H9 (cell line): ENCODE measurements at regions not wholly inside any gene's neighbourhood (a gene's known extent, or its start where the extent isn't known, plus 50 kb on each side); places are given as distances from the start of the nearest gene placed in this dataset.

Experiments used
- DNase-seq: peaks from one replicate; pipeline ENCODE4 v3.0.0-alpha.2; 2017
- H2AFZ ChIP-seq: one replicate; pipeline ENCODE4 v1.6.1; 2013; ENCODE audit warnings: mild to moderate bottlenecking, low read length, control low read depth, moderate library complexity
- H2AK5ac ChIP-seq: 2 replicates; pipeline ENCODE4 v1.6.1; 2013; ENCODE audit warnings: low read length, control low read depth, mixed read lengths; ENCODE audit not compliant: insufficient read length
- H2BK120ac ChIP-seq: one replicate; pipeline ENCODE4 v1.6.1; 2013; ENCODE audit warnings: low read depth, mild to moderate bottlenecking, low read length, control low read depth, inconsistent platforms; ENCODE audit not compliant: poor library complexity, severe bottlenecking
- H2BK12ac ChIP-seq: 2 replicates; pipeline ENCODE4 v1.6.1; 2013; ENCODE audit warnings: low read length, control low read depth, mixed read lengths, low read depth; ENCODE audit not compliant: insufficient read length
- H2BK15ac ChIP-seq: 2 replicates; pipeline ENCODE4 v1.6.1; 2013; ENCODE audit warnings: low read depth, low read length, control low read depth
- H2BK20ac ChIP-seq: one replicate; pipeline ENCODE4 v1.6.1; 2013; ENCODE audit warnings: low read depth, mild to moderate bottlenecking, low read length, control low read depth, inconsistent platforms; ENCODE audit not compliant: poor library complexity, severe bottlenecking
- H2BK5ac ChIP-seq: 2 replicates; pipeline ENCODE4 v1.6.1; 2013; ENCODE audit warnings: low read length, control low read depth, mixed read lengths; ENCODE audit not compliant: insufficient read length
- H3K14ac ChIP-seq: 2 replicates; pipeline ENCODE4 v1.6.1; 2013; ENCODE audit warnings: low read length, control low read depth; ENCODE audit not compliant: insufficient read depth
- H3K18ac ChIP-seq: 2 replicates; pipeline ENCODE4 v1.6.1; 2013; ENCODE audit warnings: low read depth, mild to moderate bottlenecking, mixed read lengths, low read length, control low read depth; ENCODE audit not compliant: insufficient read length
- H3K23ac ChIP-seq: 2 replicates; pipeline ENCODE4 v1.6.1; 2013; ENCODE audit warnings: low read length, control low read depth, mixed read lengths, low read depth; ENCODE audit not compliant: insufficient read length
- H3K23me2 ChIP-seq: 2 replicates; pipeline ENCODE4 v1.6.1; 2013; ENCODE audit warnings: low read depth, mild to moderate bottlenecking, mixed read lengths, low read length, control low read depth; ENCODE audit not compliant: insufficient read length, poor library complexity, severe bottlenecking
- H3K27ac ChIP-seq: 2 replicates; pipeline ENCODE4 v1.5.1; 2013; ENCODE audit warnings: low read length, control low read depth, mixed read lengths, low read depth; ENCODE audit not compliant: insufficient read length
- H3K27me3 ChIP-seq: 2 replicates; pipeline ENCODE4 v1.6.1; 2013; ENCODE audit warnings: low read length, control low read depth, inconsistent platforms; ENCODE audit not compliant: insufficient read depth
- H3K4ac ChIP-seq: 2 replicates; pipeline ENCODE4 v1.6.1; 2013; ENCODE audit warnings: low read depth, mild to moderate bottlenecking, control low read depth, inconsistent platforms, low read length, moderate library complexity
- H3K4me1 ChIP-seq: 2 replicates; pipeline ENCODE4 v1.6.1; 2013; ENCODE audit warnings: low read length, control low read depth, inconsistent platforms; ENCODE audit not compliant: insufficient read depth
- H3K4me2 ChIP-seq: 2 replicates; pipeline ENCODE4 v1.6.1; 2013; ENCODE audit warnings: low read length, control low read depth, mixed read lengths; ENCODE audit not compliant: insufficient read length, insufficient read depth
- H3K56ac ChIP-seq: 2 replicates; pipeline ENCODE4 v1.6.1; 2013; ENCODE audit warnings: low read depth, mild to moderate bottlenecking, mixed read lengths, low read length, control low read depth; ENCODE audit not compliant: insufficient read length
- H3K79me1 ChIP-seq: 2 replicates; pipeline ENCODE4 v1.6.1; 2013; ENCODE audit warnings: low read depth, mild to moderate bottlenecking, moderate library complexity, low read length, control low read depth, inconsistent platforms; ENCODE audit not compliant: insufficient read depth, poor library complexity, severe bottlenecking
- H3K79me2 ChIP-seq: 2 replicates; pipeline ENCODE4 v1.6.1; 2013; ENCODE audit warnings: low read length, control low read depth, inconsistent platforms; ENCODE audit not compliant: insufficient read depth
- H3K9ac ChIP-seq: 2 replicates; pipeline ENCODE4 v1.6.1; 2013; ENCODE audit warnings: low read length, control low read depth, mixed read lengths; ENCODE audit not compliant: insufficient read length; ENCODE audit errors: extremely low read depth
- H3K9me3 ChIP-seq: one replicate; pipeline ENCODE4 v1.6.1; 2013; ENCODE audit warnings: low read depth, low read length, inconsistent platforms; ENCODE audit not compliant: control insufficient read depth
- H3T11ph ChIP-seq: one replicate; pipeline ENCODE4 v1.6.1; 2013; ENCODE audit warnings: mild to moderate bottlenecking, low read length, control low read depth, inconsistent platforms
- H4K20me1 ChIP-seq: one replicate; pipeline ENCODE4 v1.6.1; 2013; ENCODE audit not compliant: control insufficient read depth, insufficient read length, insufficient read depth
- H4K5ac ChIP-seq: 2 replicates; pipeline ENCODE4 v1.6.1; 2013; ENCODE audit warnings: low read depth, mild to moderate bottlenecking, mixed read lengths, low read length, control low read depth; ENCODE audit not compliant: insufficient read length
- H4K8ac ChIP-seq: replicated peaks from 2 replicates; pipeline ENCODE4 v1.6.1; 2013; ENCODE audit warnings: low read length, control low read depth, mixed read lengths, low read depth; ENCODE audit not compliant: insufficient read length
- H4K91ac ChIP-seq: 2 replicates; pipeline ENCODE4 v1.6.1; 2013; ENCODE audit warnings: low read depth, mild to moderate bottlenecking, moderate library complexity, mixed read lengths, low read length, control low read depth; ENCODE audit not compliant: insufficient read length
- H3K27ac Mint-ChIP-seq, 3 experiments: 2 replicates in 2 of 3; 3 replicates in 1 of 3; pipeline ENCODE4 v1.8.0; 2020 to 2021; ENCODE audit warnings: mixed read lengths in 3 of 3, mild to moderate bottlenecking in 1 of 3, moderate library complexity in 1 of 3
- H3K27me3 Mint-ChIP-seq: 2 replicates; pipeline ENCODE4 v1.8.0; 2021; ENCODE audit warnings: low read depth, mild to moderate bottlenecking, moderate library complexity, mixed read lengths
- H3K36me3 Mint-ChIP-seq, 3 experiments: 2 replicates in 2 of 3; 3 replicates in 1 of 3; pipeline ENCODE4 v1.8.0; 2020 to 2021; ENCODE audit warnings: low read depth in 3 of 3, mixed read lengths in 3 of 3; ENCODE audit not compliant: insufficient read depth in 1 of 3
- H3K4me1 Mint-ChIP-seq, 2 experiments: 2 replicates each; pipeline ENCODE4 v1.8.0; 2020; ENCODE audit warnings: mixed read lengths in 2 of 2
- H3K4me3 Mint-ChIP-seq, 2 experiments: 2 replicates in 1 of 2; 3 replicates in 1 of 2; pipeline ENCODE4 v1.8.0; 2020 to 2021; ENCODE audit warnings: mild to moderate bottlenecking in 2 of 2, mixed read lengths in 2 of 2, moderate library complexity in 1 of 2
- H3K9me3 Mint-ChIP-seq, 2 experiments: 2 replicates in 1 of 2; 3 replicates in 1 of 2; pipeline ENCODE4 v1.8.0; 2020; ENCODE audit warnings: mild to moderate bottlenecking in 2 of 2, mixed read lengths in 2 of 2, moderate library complexity in 1 of 2
- CTCF ChIP-seq: fragments of 200-600 bp; sonication (generic); conservative IDR thresholded peaks from 3 replicates; pipeline ENCODE4 v1.8.0; 2021; ENCODE audit warnings: antibody characterized with exemption, mild to moderate bottlenecking
- WGBS: extraction: QIAGEN DNeasy Blood & Tissue Kit; methylation state at CpG from one replicate; pipeline ENCODE4 v1.1.7; 2013; ENCODE audit warnings: missing lambda C conversion rate, low lambda C conversion rate, mixed read lengths; ENCODE audit not compliant: insufficient read length; ENCODE audit errors: extremely low coverage; 5-methylcytosine and 5-hydroxymethylcytosine counted together

GRCh38 chr15:62241135-62241770 lies 76.2 kb upstream of the C2CD4B start:
- no peak overlapping the region for H3K27ac ChIP-seq
- H3K27me3 ChIP-seq = no peaks in the 10 kb centered on the region
- no peak overlapping the region for H4K8ac ChIP-seq
- H3K4me1 Mint-ChIP-seq = peaks cover 0 to 8% of the 10 kb centered on the region in 2 experiments; a peak in 1 of 4 replicates
- no peak overlapping the region for H4K91ac ChIP-seq
- no peaks in the 10 kb centered on the region for H4K20me1 ChIP-seq
- H3K27ac Mint-ChIP-seq = no peak overlapping the region; a peak in 1 of 7 replicates
- no peak overlapping the region for H3K56ac ChIP-seq
- no peaks in the 10 kb centered on the region for H3K4me1 ChIP-seq
- H3K23me2 ChIP-seq = no peaks in the 10 kb centered on the region
- no peak overlapping the region for H3T11ph ChIP-seq
- H3K4ac ChIP-seq = no peak overlapping the region
- no CpG with 5 or more reads among the region's 5 CpGs for WGBS
- H3K79me1 ChIP-seq = no peaks in the 10 kb centered on the region
- no peaks in the 10 kb centered on the region for H3K79me2 ChIP-seq
- no peak overlapping the region for H3K4me3 Mint-ChIP-seq
- no peak overlapping the region for H4K5ac ChIP-seq
- H3K4me2 ChIP-seq = no peak overlapping the region
- no peak overlapping the region for H2BK15ac ChIP-seq
- peaks cover 2% of the 10 kb centered on the region; the same call in 1 of the 2 replicates for H3K27me3 Mint-ChIP-seq
- 0 out of 5 replicates have a peak, but pooled peaks cover 0 to 2% of the 10 kb centered on the region in 2 experiments for H3K9me3 Mint-ChIP-seq
- no peak overlapping the region for H2AFZ ChIP-seq
- H3K23ac ChIP-seq = no peak overlapping the region
- no peaks in the 10 kb centered on the region for H3K9me3 ChIP-seq
- no peak overlapping the region for H3K14ac ChIP-seq
- no peak overlapping the region for H3K18ac ChIP-seq
- no peak overlapping the region for H2BK120ac ChIP-seq
- no peak overlapping the region for H2BK20ac ChIP-seq
- H2BK5ac ChIP-seq = no peak overlapping the region
- peak; percentile 84 for TF ChIP-seq CTCF
- no peaks in the 10 kb centered on the region for H3K36me3 Mint-ChIP-seq
- H2AK5ac ChIP-seq = no peak overlapping the region
- H2BK12ac ChIP-seq = no peak overlapping the region
- H3K9ac ChIP-seq = no peak overlapping the region
- peak; percentile 85 for DNase-seq
